IPS DF 4.7 (cell line): ENCODE measurements at regions not wholly inside any gene's neighbourhood (a gene's known extent, or its start where the extent isn't known, plus 50 kb on each side); places are given as distances from the start of the nearest gene placed in this dataset.

Source experiments
- DNase-seq: peaks from one replicate; pipeline ENCODE4 v3.0.0-alpha.2; 2013; ENCODE audit warnings: low spot score; ENCODE audit errors: extremely low read depth

DNA sequence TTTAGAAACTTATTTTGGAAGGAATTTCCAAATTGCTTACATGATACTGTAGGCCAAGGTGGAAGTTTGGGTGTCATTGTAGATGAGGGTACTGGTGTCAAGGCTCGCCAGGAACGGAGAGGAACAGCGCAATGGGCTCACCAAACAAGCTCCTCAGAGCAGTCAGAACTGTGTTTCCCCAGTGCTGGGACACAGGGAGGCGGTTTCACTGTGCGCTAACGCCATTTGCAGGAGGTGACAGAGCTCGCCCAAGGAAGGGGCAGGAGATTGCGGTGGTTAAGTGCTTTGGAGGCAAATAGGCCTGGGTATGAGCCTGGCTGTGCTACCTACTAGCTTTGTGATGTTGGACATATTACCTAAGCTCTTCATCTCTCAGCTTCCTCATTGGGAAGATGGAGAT, 57.3 kb downstream of the HHEX start:
- DNase-seq = no peak

DNA sequence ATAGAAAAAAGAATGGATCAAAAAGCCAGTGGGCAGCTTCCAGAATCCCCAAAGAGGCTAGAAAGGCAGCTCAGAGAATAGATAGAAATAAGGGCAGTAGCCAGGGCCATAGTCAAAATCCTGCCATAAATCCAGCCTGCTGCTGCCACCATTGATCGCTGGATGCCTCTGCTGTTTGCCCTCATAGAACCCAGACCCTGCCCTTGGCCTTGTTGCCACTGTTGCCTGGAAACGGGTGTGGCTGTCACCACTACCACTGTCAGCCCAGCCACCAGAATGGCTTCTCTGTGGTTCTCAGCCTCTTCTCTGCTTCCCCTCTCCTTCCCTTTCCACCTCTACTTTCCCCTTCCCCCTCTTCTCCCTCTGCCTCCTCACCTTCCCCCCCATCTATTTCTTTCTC, 57.8 kb downstream of the HHEX start:
- DNase-seq = no peak

DNA sequence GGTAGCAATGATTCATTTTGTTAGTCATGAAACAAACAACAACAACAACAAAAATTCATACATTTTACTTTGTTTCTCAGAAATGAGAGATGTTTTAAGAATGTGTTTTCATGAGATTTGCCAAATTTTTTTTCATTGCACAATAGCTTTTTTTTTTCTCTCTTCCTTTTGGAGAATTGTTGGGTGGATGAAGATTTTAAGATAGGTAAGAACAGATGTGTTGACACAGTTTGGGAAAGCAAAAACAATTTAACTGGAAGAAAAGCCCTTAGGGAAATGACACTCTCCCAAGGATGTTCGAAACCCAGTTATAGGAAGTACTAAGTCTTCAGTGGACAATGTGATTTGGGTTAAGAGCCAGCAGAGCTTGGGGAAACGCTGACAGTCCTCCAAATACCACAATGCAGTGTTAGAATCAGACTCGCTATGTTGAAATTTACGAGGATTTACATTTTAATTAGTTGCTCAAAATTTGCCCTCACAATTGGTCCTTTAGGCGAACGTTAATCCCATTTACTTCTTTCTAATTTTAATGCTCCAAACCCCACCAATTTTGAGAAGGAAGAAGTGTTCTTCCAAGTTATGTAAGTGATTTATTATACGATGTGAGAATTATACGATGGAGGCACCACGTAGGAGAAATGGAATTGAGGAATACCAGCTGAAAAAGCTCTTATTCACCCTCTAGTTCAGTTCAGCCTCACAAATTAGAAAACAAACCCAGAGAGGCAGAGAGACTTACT, 61.2 kb downstream of the HHEX start:
- DNase-seq = no peak

DNA sequence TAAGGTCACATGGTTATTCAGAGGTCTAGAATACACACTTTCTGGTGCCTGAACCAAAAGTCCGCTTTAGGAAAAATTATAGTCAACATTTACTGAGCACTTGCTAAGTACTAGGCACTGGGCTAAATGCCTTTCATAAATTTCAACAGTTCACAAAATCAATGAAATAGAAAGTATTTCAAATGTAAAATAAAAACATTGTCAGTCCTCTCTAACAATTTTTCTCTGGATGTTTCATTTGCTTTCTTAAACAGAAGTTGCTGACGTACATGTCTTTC, 61.7 kb downstream of the HHEX start:
- no peak for DNase-seq

DNA sequence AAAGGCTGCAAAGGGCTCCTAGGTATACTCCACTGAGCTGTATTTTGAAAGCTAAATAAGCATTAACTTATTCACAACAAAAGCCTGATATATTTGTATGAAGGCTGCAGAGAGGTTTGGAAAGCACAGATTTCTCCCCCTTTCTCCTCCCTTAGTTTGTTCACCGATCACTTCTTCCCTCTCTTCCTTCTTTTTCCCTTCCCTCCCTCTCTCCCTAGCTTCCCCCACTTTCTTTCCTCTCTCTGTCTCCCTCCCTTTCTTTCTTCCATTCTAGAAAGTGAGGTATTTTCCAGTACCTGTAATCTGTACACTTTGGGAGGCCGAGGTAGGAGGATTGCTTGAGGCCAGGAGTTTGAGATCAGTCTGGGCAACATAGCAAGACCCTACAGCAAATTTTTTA, 62.1 kb downstream of the HHEX start:
- no peak for DNase-seq

DNA sequence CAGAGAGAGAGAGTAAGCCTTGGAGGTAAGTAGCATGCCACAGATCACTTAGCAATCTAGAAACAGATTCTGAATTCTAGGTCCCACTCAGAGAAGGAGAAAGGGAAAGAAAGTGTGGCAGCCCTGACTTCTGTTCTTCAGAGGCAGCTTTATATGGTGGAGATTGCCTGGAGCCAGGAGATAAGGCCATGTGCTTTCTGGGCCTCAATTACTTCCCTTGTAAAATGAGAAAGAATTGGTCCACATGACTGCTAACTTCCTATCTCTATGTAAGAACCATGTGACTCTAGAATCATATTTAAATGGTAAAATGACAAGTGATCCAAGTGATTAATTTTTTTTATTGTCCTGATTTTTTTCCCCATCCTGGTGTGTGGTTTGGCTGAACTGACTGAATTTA, 64.1 kb downstream of the HHEX start:
- no peak for DNase-seq

DNA sequence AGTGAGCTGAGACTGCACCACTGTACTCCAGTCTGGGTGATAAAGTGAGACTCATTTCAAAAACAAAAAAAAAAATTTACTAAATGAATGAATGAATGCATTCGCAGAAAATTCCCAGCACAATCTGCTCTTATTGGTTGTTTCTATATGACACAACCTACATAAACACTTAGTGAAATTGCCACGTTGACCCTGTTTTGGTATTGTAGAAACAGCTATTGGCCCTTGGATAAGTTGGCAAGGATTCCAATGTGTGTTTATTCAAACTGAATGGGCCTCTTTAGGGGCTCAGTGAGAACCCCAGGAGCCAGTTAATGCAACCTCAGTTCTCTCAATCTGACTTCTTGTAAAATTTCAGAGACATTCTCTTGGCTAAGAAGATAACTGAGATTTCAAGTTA, 66.0 kb downstream of the HHEX start:
- DNase-seq = no peak

DNA sequence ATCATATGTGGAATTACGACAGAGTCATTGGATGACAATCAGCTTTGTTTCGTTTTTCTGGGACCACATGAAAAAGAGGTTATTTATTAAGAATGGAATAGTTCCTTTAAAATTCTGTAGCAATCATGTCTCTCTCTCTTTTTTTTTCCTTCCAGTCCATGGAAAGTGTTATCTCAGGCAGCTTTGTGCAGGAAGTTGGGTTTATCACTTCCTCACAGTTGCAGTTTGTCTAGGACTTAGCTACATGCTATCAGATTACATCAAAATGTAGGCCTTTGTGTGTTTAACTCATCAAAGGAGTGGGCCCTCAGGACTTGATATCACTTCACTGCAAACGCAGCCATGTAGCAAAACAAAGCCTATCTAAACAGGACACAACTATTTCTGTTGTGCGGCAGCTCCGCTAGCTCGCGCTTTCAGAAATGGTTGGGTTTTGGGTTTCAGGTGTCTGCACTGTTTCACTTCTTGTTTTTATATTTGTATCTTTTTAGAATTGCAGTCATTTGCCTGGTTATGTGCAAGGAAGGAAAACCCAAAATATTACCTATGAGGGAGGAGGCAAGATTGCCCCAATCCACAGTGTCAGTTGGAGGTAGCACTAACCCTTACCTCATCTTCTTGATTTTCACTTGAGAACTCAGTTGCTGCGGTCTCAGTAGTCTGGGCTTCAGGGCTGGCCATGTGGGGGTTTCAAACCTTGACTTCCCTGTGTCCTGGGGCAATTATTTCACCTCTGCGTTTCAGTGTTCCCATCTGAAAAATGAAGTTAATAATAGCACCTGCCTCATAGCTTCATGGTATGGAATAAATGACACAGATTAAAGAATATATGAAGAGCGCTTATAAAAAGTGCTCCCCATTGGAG, 66.7 kb downstream of the HHEX start:
- no peak for DNase-seq

DNA sequence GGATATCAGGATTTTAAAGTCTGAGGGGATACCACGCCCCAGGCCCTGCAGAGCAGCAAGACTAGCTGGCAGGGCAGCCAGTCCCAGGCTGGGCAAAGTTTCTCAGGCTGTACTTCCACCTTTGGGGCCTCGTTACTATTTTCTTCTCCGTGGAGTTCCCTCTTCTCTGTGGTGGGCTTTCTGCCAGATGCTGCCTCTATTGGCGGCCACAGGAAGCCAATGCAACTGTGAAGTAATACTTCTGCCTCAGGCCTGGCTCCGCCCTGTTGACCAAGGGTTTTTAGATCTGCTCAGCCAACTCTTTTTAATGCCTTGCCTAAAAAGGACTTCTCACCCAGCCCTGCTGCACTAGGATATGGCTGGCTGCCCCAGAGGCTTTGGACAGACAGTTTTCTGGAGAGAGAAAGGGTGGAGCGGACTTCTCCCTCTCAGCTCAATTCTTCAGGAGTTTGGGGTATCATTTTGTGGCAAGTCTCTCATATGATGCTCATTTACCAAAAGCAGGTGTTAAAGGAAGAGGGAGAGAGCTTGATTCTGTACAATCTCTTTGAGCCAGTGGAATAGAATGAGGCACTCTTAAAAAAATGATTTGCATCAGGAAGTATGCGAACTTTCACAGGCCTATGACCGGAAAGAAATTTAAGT, 67.4 kb downstream of the HHEX start:
- peak; percentile 1 for DNase-seq

DNA sequence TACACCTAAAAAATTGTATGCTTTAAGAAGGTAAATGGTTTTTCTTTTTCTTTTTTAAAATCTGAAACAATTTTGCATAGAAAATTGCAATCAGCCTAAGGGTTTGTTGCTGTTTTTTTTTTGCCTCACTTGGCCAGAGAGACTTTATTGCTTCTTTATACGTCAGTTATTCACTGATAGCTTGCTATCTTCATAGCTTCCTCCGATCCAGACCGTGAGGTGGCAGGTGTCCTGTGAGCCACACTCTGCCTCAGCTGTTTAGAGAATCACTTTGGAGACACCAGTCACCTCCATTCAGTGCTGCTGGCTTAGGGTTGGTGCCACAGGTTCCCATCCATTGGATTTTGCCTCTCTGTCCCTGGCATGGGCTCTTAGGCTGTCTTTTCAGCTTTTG, 68.0 kb downstream of the HHEX start:
- no peak for DNase-seq

DNA sequence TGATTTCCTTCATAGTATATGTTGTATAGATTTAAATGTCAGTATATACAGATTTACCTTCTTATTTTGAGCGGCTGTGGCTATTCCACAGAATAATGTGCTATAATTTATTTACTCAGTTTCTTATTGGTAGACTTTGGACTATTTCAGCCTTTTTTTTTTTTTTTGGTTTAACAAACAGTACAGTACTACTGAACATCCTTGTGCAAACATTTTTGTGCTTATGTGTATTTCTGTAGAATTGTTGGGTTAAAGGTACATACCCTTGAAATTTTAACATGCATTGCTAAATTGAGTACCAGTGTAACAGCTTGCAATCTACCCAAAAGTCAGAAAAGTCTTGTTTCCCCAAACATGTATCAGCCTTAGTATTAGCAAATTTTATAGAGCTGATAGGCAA, 68.8 kb downstream of the HHEX start:
- DNase-seq = no peak

DNA sequence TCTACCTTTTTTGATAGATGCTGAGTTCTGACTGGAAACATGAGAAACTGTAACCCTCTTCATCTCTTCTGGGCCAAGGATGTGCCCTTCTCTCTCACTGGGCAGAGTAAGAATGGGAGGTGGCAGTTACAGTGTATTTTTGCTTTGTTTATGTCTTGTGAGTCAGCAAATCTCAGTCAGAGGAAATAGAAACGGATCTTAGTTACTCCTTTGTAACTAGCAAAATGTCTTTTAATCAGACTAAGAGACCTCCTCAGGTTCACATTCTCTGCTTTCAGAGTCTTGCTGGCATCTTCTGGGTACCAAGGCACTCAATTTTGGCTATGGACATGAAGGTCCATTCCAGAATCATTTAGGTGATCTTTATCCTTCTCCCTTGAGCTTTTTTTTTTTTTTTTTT, 70.9 kb downstream of the HHEX start:
- no peak for DNase-seq

DNA sequence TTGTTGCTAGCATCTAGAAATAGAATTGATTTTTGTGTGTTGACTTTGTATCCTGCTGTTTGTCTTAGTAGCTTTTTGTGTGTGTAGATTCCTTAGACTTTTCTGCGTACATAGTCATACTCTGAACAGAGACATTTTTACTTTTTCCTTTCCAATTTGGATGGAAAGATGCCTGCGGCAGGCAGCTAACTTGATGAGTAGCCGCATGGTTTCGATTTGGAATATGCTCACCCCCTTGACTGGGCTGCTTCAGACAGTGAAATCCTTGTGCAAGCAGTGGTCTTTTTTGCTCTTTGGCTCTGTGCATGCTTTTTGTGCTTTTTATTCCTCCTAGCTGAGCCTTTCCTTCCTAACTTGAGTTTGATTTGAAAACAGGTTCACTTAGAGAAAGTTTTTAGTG, 71.8 kb downstream of the HHEX start:
- DNase-seq = no peak

DNA sequence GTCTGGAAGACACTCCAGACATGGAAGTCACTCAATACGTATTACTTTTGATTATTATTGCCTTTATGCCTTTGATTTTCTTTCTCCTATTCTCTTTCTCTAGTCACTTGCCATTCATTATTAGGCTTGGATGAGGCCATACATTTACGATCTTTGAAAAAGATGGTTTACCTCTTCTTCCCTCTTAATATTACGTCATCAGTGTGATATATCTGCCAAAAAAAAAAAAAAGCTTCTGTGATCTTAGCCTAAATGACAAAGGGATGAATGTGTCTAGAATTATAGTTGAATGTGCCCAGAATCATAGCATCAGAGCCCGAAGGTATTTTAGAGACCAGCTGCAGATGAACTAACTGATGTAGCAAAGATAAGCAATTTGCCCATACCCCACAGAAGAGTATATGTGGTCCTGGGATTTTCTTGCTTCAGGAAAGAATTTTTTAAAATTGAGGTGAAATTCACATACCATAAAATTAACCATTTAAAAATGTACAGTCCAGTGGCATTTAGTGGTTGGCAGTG, 73.9 kb downstream of the HHEX start:
- no peak for DNase-seq

DNA sequence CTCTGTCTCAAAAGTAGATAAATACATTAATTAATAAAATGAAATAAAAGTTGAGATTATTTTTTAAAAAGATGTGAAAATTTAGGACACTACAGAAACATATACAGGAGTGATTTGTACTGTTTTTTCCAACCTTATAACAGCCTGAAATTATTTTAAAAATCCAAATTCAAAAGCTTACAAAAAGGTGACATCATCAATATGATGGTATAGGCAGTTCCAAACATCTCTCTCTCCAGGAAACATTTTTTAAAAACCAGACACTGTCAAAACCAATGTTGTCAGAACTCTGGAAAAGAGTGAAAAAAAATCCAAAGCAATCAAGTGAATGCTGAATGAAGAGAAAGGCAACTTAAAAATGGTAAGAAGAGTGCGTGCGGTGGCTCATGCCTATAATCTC, 76.7 kb downstream of the HHEX start:
- DNase-seq = no peak

DNA sequence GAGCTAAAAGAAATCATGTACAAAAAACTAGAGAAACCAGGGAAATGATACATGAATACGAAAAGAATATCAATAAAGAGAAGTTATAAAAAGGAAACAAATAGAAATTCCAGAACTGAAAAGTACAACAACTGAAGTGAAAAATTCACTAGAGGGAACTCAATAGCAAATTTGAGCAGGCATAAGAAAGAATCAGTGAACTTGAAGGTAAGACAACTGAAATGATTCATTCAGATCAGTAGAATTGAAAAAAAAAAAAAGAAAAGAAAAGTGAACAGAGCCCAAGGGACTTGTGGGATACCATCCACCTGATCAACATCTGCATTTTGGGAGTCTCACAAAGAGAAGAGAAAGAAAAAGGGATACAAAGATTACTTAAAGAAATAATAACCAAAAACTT, 78.3 kb downstream of the HHEX start:
- no peak for DNase-seq

DNA sequence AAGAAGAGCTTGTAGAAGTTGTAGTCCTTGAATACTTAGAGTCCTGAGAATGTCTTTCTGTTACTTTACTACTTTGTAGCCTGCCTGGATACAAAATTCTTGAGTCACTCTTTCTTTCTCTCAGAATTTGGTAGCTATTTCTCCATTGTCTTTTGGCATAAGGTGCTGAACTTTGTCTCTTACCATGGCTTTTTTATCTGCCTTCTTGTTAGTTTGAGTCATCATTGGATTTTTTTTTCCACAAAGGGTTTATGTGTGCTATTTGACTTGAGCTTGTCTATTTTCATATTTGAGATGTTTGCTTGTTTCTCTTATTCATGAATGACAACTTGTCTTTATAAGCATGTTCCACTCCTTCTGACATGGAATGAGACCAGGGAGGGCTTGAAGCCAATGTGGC, 74.5 kb upstream of the EXOC6 start:
- no peak for DNase-seq

DNA sequence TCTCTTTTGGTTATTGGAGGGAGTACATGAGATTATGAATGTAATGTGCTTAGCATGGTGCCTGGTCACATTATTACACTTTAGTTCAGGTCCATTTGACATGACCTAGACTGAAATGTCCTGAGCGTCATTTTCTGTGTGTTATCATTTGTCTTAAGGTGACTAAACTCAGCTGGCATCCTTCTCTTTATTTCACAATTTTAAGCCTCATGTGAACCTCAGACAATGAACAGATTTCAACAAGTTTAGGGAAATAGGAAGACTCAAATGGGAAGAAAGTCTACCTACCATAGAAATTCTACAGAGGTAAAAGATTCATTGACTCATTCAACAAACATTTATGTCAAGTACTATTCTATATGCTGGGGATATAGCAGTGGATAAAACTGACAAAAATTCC, 70.2 kb upstream of the EXOC6 start:
- no peak for DNase-seq

DNA sequence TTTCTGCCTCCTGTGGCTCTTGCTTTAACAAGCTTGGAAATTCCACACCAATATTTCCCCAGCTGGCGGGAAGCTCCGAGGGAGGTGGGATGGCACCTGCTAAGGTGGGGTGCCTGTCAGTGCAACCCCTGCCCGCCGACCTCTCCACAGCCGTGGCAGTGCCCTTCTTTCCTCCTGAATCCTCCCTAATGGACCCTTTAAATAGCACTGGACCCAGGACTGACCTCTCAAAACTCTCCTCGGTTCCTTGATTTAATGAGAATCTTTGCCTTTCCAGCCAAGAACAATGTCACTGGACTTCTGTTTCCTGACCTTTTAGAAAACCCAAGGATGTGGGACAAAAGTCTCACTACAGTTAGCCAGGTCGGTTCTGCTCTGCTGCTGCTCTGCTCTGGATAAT, 63.2 kb upstream of the EXOC6 start:
- DNase-seq = no peak

DNA sequence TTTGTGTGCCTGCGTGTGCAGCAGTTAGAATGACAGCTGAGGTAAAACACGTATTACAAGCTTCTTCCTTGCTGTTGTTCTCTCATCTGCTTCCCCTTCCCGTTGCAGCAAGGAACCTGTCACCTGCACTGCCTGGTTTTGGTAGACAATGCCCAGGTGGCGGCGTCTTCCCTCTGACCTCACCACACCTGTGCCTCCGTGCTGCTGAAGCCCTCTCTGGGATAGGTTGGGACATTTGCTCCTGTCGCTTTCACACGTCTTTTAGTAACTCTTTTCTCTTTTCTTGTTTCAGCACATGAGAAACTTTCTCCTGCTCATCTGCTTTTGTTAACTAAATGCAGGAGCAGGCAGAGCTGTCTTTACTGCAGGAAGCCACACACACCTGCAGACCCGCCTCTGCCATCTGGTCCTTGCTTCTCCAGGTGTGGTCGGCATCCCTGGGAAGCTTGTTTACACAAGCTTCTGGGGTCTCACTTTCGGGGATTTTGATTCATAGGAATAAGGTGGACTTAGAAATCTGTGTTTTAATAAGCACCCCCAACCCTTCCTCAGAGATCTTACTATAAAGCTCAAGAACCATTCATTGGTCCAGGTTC, 60.7 kb upstream of the EXOC6 start:
- DNase-seq = no peak

DNA sequence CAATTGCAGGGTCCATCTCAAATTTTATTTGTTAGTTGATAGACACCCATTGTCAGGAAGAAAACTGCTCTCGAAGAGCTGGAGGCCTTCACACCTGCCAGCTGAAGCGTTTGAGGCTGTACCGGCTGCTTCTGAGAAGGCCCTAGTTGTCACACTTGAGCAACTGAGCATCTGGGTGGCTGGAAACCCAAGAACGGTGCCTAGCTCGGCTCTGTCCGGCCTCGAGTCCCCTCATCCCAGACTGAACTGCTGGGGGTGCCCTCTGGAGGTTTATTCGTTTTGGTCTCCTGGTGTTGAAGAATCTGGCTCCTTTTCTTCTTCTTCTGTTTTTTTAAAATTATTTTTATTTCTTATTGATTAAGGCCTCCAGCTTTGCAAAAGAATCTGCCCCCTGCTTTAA, 59.3 kb upstream of the EXOC6 start:
- DNase-seq = no peak

DNA sequence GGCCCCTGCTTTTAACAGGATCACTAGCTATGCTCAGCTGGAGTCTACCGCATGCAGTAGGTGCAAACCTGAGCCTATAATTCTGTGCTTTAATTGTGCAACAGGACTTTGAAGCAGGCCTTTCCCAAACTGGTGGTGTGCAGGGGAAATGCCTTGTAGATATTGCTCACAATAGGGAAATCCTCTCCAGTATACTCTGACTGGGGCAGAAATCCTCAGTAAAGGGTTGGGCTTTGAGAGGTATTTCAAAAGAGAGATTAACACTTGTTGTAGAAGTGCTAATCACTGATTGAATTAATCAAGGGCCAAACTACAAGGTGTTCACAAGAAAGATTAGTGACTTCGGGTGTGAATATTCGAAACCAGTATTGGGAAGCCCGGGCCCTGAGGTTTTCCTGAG, 58.5 kb upstream of the EXOC6 start:
- DNase-seq = no peak
